ENCODE measurements at regions not wholly inside any gene's neighbourhood (a gene's known extent, or its start where the extent isn't known, plus 50 kb on each side); places are given as distances from the start of the nearest gene placed in this dataset.

DNA sequence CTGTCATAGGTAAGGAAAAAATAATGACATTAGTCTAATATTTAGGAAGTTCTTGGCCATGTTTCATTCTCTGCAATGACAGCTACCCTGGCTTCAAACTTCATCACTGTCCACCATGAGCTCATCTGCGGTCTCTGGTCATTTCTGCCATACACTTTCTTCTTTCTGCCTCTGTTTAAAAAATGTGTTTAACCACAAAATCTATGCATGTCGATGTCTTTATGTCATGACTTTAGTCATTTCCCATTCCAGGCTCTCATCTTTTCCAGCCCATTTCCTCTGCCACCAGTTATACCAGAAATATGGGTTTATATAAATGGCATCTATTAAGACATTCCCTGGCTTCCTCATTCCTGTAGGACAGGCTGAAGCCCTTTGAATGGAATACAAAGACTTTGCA, 68.5 kb upstream of the DUSP10 start:
- Histone ChIP-seq H3K9ac (ENCODE audit: low read length) (no peak overlapping the region), H3K4me1 (ENCODE audit: low read length) (no peaks in the 10 kb centered on the region), H3K36me3 (ENCODE audit: insufficient read depth, low read length) (no peaks in the 10 kb centered on the region), H3K9me3 (ENCODE audit: low read length) (no peaks in the 10 kb centered on the region), H3K27me3 (ENCODE audit: low read length) (no peaks in the 10 kb centered on the region), H3K4me3 (ENCODE audit: low read length) (no peak overlapping the region), H3K79me2 (ENCODE audit: low read length) (no peaks in the 10 kb centered on the region), H3K27ac (ENCODE audit: low read length) (no peak overlapping the region), H4K20me1 (ENCODE audit: insufficient read depth, low read depth, low read length) (no peaks in the 10 kb centered on the region), H2AFZ (ENCODE audit: low read length) (no peak overlapping the region), H3K9me2 (replicated peaks; ENCODE audit: insufficient read depth, low read length) (no peaks in the 10 kb centered on the region), H3K4me2 (ENCODE audit: low read depth, low read length, poor library complexity, severe bottlenecking) (no peak overlapping the region)
- DNase-seq, result no peak

DNA sequence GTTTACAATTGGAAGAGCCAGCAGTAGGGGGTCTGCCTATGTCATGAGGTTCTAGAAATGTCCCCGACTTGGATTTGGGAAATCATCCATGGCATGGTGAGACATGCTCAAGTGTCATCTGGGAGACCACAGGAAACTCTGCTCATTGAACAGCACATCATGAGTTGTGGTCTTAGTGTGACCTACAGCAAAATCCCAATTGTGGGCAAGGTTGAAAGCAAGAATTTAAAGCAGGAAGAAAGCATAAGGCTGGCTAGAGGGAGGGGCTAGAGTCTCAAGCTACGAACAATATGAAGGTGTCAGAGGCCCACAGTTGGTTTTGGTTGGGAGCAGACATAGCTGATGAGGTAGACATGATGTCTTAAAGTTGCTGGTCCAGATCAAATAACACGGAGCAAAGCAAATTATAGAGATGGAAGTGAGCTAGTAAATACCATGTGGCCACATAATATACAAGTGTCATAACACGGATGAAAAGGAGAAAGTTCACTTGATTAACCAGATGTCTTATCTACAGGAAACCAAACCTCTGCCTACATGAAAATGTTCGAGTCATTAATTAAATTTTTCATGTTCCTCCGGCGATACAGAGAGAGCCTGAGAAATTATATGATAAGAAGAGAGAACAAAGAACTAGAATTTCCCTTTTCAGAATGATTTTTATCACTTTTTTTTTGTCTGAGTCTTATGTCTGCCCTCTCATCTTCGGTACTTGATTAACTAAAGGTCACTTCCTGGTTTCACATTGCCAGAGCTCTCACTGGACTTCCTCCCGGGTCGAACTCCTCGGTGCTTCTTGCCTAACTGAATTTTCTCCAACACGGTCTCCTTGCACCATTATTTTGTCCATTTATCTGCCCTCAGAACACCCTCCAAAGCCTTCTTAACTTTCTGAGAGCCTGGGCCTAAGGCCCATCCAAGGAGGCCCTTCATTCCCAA, 67.5 kb upstream of the DUSP10 start:
- H4K20me1 ChIP-seq (ENCODE audit: insufficient read depth, low read depth, low read length), result no peaks in the 10 kb centered on the region
- H3K27ac ChIP-seq (ENCODE audit: low read length), result no peak overlapping the region
- H3K9me3 ChIP-seq (ENCODE audit: low read length), result no peaks in the 10 kb centered on the region
- H3K4me2 ChIP-seq (ENCODE audit: low read depth, low read length, poor library complexity, severe bottlenecking), result no peak overlapping the region
- no peaks in the 10 kb centered on the region for H3K4me1 ChIP-seq (ENCODE audit: low read length)
- H3K79me2 ChIP-seq (ENCODE audit: low read length), result no peaks in the 10 kb centered on the region
- H2AFZ ChIP-seq (ENCODE audit: low read length), result no peak overlapping the region
- no peaks in the 10 kb centered on the region for H3K27me3 ChIP-seq (ENCODE audit: low read length)
- no peak overlapping the region for H3K9ac ChIP-seq (ENCODE audit: low read length)
- no peaks in the 10 kb centered on the region for H3K9me2 ChIP-seq (replicated peaks; ENCODE audit: insufficient read depth, low read length)
- no peak overlapping the region for H3K4me3 ChIP-seq (ENCODE audit: low read length)
- no peaks in the 10 kb centered on the region for H3K36me3 ChIP-seq (ENCODE audit: insufficient read depth, low read length)
- no peak for DNase-seq

DNA sequence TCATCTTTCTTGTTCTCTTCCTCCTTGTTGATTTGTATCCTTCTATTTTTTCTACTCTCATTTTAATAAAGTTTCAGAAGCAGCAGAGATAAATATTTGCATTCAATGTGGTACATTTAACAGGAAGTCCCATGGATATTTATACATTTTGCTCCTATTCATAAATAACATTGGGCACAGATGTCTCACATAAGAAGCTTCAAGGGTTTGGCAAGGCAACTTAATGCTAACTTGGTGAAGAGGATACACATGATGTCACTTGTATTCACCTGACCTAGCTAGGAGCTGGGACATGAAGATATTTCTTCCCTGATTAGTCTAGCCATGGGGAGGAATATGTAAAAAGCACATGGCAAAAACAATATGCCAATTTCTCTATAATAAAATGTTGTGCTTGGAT, 65.1 kb upstream of the DUSP10 start:
- no peak overlapping the region for H3K4me2 ChIP-seq (ENCODE audit: low read depth, low read length, poor library complexity, severe bottlenecking)

DNA sequence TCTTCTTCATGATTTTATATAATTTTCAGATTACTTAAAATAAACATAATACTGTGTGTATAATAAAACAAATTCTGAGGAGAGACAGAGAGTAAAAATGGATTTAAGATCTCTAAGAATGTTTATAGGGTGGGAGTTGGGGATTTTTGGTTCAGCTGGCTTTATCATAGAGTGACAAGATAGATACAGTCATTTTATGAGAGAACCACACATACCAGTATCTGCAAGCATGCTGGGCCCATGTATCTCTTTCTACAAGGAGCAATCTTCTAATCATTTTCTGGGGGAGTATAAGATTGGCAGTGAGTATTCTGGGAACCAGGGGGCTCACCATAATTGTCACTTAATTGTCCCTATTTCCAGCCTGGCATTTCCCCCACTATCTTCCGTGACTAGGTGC, 64.3 kb upstream of the DUSP10 start:
- no peak overlapping the region for H3K9ac ChIP-seq (ENCODE audit: low read length)

More for the DNA sequence above, 65.1 kb upstream of the DUSP10 start:
- no peak overlapping the region for H3K9ac ChIP-seq (ENCODE audit: low read length)
- no peak overlapping the region for H2AFZ ChIP-seq (ENCODE audit: low read length)
- H3K4me3 ChIP-seq (ENCODE audit: low read length), result no peak overlapping the region
- H3K79me2 ChIP-seq (ENCODE audit: low read length), result no peaks in the 10 kb centered on the region
- no peak for DNase-seq
- no peaks in the 10 kb centered on the region for H3K9me2 ChIP-seq (replicated peaks; ENCODE audit: insufficient read depth, low read length)
- no peaks in the 10 kb centered on the region for H3K27me3 ChIP-seq (ENCODE audit: low read length)
- H4K20me1 ChIP-seq (ENCODE audit: insufficient read depth, low read depth, low read length), result no peaks in the 10 kb centered on the region
- H3K4me1 ChIP-seq (ENCODE audit: low read length), result no peaks in the 10 kb centered on the region
- no peaks in the 10 kb centered on the region for H3K36me3 ChIP-seq (ENCODE audit: insufficient read depth, low read length)
- H3K9me3 ChIP-seq (ENCODE audit: low read length), result no peaks in the 10 kb centered on the region
- H3K27ac ChIP-seq (ENCODE audit: low read length), result no peak overlapping the region

DNA sequence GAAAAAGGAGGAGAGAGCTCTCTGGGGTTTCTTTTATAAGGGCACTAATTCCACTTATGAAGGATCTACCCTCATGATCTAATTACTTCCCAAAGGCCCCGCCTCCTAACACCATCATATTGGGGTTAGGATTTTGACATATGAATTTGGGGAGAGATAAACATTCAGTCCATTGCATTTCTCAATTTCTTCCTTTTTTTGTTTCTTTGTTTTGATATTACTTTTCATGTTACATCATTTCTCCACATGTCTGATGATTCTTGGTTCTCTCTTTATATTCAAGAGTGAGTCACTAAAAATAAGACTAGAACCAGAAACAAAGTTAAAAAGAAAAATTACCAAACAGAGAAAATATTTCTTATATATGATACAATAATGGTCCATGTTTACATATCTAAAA, 63.2 kb upstream of the DUSP10 start:
- Histone ChIP-seq H3K4me3 (ENCODE audit: low read length) (no peak overlapping the region), H4K20me1 (ENCODE audit: insufficient read depth, low read depth, low read length) (no peaks in the 10 kb centered on the region), H3K9me2 (replicated peaks; ENCODE audit: insufficient read depth, low read length) (no peaks in the 10 kb centered on the region), H2AFZ (ENCODE audit: low read length) (no peak overlapping the region), H3K79me2 (ENCODE audit: low read length) (no peaks in the 10 kb centered on the region), H3K9me3 (ENCODE audit: low read length) (no peaks in the 10 kb centered on the region), H3K9ac (ENCODE audit: low read length) (no peak overlapping the region), H3K36me3 (ENCODE audit: insufficient read depth, low read length) (no peaks in the 10 kb centered on the region), H3K4me1 (ENCODE audit: low read length) (no peaks in the 10 kb centered on the region), H3K27ac (ENCODE audit: low read length) (no peak overlapping the region), H3K4me2 (ENCODE audit: low read depth, low read length, poor library complexity, severe bottlenecking) (no peak overlapping the region), H3K27me3 (ENCODE audit: low read length) (no peaks in the 10 kb centered on the region)
- no peak for DNase-seq

More for the DNA sequence above, 64.3 kb upstream of the DUSP10 start:
- no peak for DNase-seq
- Histone ChIP-seq H3K79me2 (ENCODE audit: low read length) (no peaks in the 10 kb centered on the region), H3K4me2 (ENCODE audit: low read depth, low read length, poor library complexity, severe bottlenecking) (no peak overlapping the region), H2AFZ (ENCODE audit: low read length) (no peak overlapping the region), H4K20me1 (ENCODE audit: insufficient read depth, low read depth, low read length) (no peaks in the 10 kb centered on the region), H3K36me3 (ENCODE audit: insufficient read depth, low read length) (no peaks in the 10 kb centered on the region), H3K9me3 (ENCODE audit: low read length) (no peaks in the 10 kb centered on the region), H3K9me2 (replicated peaks; ENCODE audit: insufficient read depth, low read length) (no peaks in the 10 kb centered on the region), H3K4me1 (ENCODE audit: low read length) (no peaks in the 10 kb centered on the region), H3K27me3 (ENCODE audit: low read length) (no peaks in the 10 kb centered on the region), H3K27ac (ENCODE audit: low read length) (no peak overlapping the region), H3K4me3 (ENCODE audit: low read length) (no peak overlapping the region)

DNA sequence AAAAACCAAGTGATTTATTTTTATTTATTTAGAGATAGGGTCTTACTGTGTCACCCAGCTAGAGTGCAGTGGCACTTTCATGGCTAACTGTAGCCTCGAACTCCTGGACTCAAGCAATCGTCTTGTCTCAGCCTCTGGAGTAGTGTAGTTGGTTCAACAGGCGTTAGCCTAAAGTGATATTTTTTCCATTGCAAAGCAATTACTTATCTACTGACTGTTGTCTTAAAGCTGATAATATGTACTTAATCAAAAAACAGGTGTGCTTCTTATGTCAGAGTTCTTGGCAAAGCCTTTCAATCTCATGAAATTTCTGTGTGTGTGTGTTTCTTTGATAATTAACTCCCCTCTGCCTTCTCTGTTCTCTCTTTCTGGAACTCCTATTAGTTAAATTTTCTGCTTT, 62.4 kb upstream of the DUSP10 start:
- Histone ChIP-seq H3K4me2 (ENCODE audit: low read depth, low read length, poor library complexity, severe bottlenecking) (no peak overlapping the region), H3K36me3 (ENCODE audit: insufficient read depth, low read length) (no peaks in the 10 kb centered on the region), H3K4me3 (ENCODE audit: low read length) (no peak overlapping the region), H2AFZ (ENCODE audit: low read length) (no peak overlapping the region), H4K20me1 (ENCODE audit: insufficient read depth, low read depth, low read length) (no peaks in the 10 kb centered on the region), H3K9ac (ENCODE audit: low read length) (no peak overlapping the region), H3K27ac (ENCODE audit: low read length) (no peak overlapping the region), H3K9me3 (ENCODE audit: low read length) (no peaks in the 10 kb centered on the region), H3K4me1 (ENCODE audit: low read length) (no peaks in the 10 kb centered on the region), H3K27me3 (ENCODE audit: low read length) (no peaks in the 10 kb centered on the region), H3K79me2 (ENCODE audit: low read length) (no peaks in the 10 kb centered on the region), H3K9me2 (replicated peaks; ENCODE audit: insufficient read depth, low read length) (no peaks in the 10 kb centered on the region)
- no peak for DNase-seq

DNA sequence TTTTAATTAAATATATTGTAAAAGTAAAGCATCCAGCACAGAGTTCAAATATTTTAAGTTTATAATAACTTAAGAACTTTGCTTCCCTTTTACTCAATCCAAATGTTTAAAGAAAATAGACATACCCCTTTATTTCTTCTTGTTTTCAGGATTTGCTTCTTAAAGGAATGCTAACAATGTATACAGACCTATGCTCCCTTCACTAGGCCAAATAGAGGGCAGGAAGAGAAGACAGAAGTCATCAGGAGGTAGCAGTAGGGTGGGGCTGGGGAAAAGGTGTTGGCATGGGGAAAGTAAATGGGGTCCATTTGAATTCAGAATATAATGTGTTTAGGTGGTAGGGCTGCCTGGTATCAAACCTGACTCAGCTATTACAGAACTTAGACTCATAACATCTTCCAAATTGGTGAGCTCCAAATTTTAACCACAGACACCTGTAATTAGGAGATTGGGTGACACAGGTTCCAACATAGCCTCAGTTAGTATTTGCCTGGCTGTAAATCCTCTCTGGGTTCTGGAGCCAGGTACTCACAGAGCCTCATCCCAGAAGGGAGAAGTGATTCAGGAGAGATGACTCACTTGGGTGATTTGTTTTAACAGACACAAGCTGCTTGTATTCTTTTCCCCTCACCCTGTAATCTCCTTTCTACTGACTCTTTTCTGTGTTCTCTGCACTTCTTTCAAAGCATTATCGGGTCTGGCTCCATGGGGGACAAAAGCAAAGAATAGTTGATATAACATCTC, 60.1 kb upstream of the DUSP10 start:
- Histone ChIP-seq H2AFZ (ENCODE audit: low read length) (no peak overlapping the region), H3K9ac (ENCODE audit: low read length) (no peak overlapping the region), H3K9me3 (ENCODE audit: low read length) (no peaks in the 10 kb centered on the region), H3K4me1 (ENCODE audit: low read length) (no peaks in the 10 kb centered on the region), H3K79me2 (ENCODE audit: low read length) (no peaks in the 10 kb centered on the region), H3K27ac (ENCODE audit: low read length) (no peak overlapping the region), H3K9me2 (replicated peaks; ENCODE audit: insufficient read depth, low read length) (no peaks in the 10 kb centered on the region), H3K4me3 (ENCODE audit: low read length) (no peak overlapping the region), H3K36me3 (ENCODE audit: insufficient read depth, low read length) (no peaks in the 10 kb centered on the region), H4K20me1 (ENCODE audit: insufficient read depth, low read depth, low read length) (no peaks in the 10 kb centered on the region), H3K4me2 (ENCODE audit: low read depth, low read length, poor library complexity, severe bottlenecking) (no peak overlapping the region), H3K27me3 (ENCODE audit: low read length) (no peaks in the 10 kb centered on the region)
- DNase-seq, result no peak

DNA sequence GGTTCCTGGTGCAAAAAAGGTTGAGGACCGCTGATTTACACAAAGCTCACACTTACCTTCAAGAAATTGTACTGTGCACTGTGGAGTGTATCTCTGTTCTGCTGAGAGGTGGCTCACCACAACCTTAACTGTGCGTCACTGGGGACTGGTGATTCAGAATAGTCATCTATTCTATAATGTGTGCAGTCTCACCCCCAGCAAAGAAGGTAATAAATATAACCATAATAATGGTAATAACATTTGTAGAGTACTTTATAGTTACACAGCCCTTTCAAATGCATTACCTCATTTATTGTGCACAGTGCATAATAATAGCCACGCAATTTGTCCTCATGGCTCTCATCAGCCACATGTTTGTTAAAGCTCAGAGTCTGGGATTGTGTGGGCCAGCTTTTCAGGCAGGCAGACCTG, 59.4 kb upstream of the DUSP10 start:
- H3K9ac ChIP-seq (ENCODE audit: low read length), result no peak overlapping the region
- H3K27me3 ChIP-seq (ENCODE audit: low read length), result no peaks in the 10 kb centered on the region
- H2AFZ ChIP-seq (ENCODE audit: low read length), result no peak overlapping the region
- H3K27ac ChIP-seq (ENCODE audit: low read length), result no peak overlapping the region
- H3K9me2 ChIP-seq (replicated peaks; ENCODE audit: insufficient read depth, low read length), result no peaks in the 10 kb centered on the region
- H3K79me2 ChIP-seq (ENCODE audit: low read length), result no peaks in the 10 kb centered on the region
- no peak overlapping the region for H3K4me2 ChIP-seq (ENCODE audit: low read depth, low read length, poor library complexity, severe bottlenecking)
- no peaks in the 10 kb centered on the region for H3K9me3 ChIP-seq (ENCODE audit: low read length)
- no peaks in the 10 kb centered on the region for H3K4me1 ChIP-seq (ENCODE audit: low read length)
- no peak overlapping the region for H3K4me3 ChIP-seq (ENCODE audit: low read length)
- H4K20me1 ChIP-seq (ENCODE audit: insufficient read depth, low read depth, low read length), result no peaks in the 10 kb centered on the region
- no peaks in the 10 kb centered on the region for H3K36me3 ChIP-seq (ENCODE audit: insufficient read depth, low read length)
- DNase-seq, result no peak

Data from Karpas-422 (cell line).